ENCODE measurements at regions not wholly inside any gene's neighbourhood (a gene's known extent, or its start where the extent isn't known, plus 50 kb on each side); places are given as distances from the start of the nearest gene placed in this dataset.

DNA sequence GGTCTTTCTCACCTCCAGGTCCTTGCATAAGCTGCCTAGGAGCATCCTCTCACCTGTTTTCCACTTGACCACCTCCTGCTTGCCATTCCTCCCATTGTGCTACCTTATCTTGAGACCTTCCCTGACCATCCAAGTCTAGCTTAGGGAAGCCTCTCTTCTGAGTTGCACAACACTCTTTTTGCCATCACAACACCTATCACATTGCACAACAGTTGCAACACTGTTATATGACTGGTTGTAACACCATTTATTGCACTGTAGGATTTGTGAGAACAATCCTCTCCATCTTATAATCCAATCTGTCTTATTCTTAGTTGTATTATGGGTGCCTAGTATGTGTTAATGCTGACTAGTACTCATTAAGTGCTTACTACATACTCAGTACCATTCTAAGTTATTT is 488.7 kb downstream of the OMA1 start:
- TF ChIP-seq ZFP30 (CRISPR knock-in tag; IDR thresholded peaks at IDR 0.05) (no peak), ZNF70 (CRISPR knock-in tag; IDR thresholded peaks at IDR 0.05) (no peak), OSR1 (CRISPR knock-in tag; IDR thresholded peaks at IDR 0.05) (no peak), TOX (CRISPR knock-in tag; IDR thresholded peaks at IDR 0.05; ENCODE audit: borderline replicate concordance) (no peak), PATZ1 (CRISPR knock-in tag; IDR thresholded peaks at IDR 0.05; ENCODE audit: borderline replicate concordance) (no peak), CSDC2 (CRISPR knock-in tag; IDR thresholded peaks at IDR 0.05) (no peak), ZNF565 (CRISPR knock-in tag; conservative IDR thresholded peaks at IDR 0.05; ENCODE audit: low read depth) (no peak), GLIS3 (CRISPR knock-in tag; IDR thresholded peaks at IDR 0.05) (no peak), ZC3H10 (CRISPR knock-in tag; IDR thresholded peaks at IDR 0.05) (no peak)
- TF ChIP-seq, protein P1, sequence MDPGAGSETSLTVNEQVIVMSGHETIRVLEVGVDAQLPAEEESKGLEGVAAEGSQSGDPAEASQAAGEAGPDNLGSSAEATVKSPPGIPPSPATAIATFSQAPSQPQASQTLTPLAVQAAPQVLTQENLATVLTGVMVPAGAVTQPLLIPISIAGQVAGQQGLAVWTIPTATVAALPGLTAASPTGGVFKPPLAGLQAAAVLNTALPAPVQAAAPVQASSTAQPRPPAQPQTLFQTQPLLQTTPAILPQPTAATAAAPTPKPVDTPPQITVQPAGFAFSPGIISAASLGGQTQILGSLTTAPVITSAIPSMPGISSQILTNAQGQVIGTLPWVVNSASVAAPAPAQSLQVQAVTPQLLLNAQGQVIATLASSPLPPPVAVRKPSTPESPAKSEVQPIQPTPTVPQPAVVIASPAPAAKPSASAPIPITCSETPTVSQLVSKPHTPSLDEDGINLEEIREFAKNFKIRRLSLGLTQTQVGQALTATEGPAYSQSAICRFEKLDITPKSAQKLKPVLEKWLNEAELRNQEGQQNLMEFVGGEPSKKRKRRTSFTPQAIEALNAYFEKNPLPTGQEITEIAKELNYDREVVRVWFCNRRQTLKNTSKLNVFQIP (CRISPR knock-in tag; IDR thresholded peaks at IDR 0.05; ENCODE audit: borderline replicate concordance, low read depth): no peak
- TF ChIP-seq, protein P2, sequence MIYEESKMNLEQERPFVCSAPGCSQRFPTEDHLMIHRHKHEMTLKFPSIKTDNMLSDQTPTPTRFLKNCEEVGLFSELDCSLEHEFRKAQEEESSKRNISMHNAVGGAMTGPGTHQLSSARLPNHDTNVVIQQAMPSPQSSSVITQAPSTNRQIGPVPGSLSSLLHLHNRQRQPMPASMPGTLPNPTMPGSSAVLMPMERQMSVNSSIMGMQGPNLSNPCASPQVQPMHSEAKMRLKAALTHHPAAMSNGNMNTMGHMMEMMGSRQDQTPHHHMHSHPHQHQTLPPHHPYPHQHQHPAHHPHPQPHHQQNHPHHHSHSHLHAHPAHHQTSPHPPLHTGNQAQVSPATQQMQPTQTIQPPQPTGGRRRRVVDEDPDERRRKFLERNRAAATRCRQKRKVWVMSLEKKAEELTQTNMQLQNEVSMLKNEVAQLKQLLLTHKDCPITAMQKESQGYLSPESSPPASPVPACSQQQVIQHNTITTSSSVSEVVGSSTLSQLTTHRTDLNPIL (CRISPR knock-in tag; IDR thresholded peaks at IDR 0.05; ENCODE audit: low read depth): no peak
